GM04503 (cell line): ENCODE measurements at regions not wholly inside any gene's neighbourhood (a gene's known extent, or its start where the extent isn't known, plus 50 kb on each side); places are given as distances from the start of the nearest gene placed in this dataset.
A peak's percentile ranks its signal among the peaks of the same experiment; 100 is the strongest.

ENCODE experiments used
- DNase-seq: peaks from one replicate; pipeline ENCODE4 v3.0.0-alpha.2; 2012; ENCODE audit warnings: low read depth

- DNase-seq, result no peak
Observed at GRCh38 chr1:168964478-168964877, 142.0 kb upstream of the ATP1B1 start.

DNA sequence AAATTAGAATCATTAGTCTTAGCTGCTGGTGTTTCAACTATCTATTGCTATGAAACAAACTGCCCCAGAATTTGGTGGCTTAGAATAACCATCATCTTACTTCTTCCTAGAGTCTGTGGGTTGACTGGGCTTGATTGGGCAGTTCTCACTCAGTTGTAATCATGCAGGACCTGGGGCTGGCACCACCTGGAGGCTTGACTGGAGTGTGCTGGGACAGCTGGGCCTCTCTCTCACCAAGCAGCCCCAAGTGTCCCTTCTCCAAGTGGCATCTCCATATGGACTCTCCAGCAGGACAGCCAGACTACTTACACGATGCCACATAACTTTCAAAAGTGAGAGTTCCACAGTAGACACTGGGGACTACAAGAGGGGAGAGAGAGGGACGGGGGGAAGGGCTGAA lies 140.3 kb upstream of the ATP1B1 start:
- no peak for DNase-seq

DNA sequence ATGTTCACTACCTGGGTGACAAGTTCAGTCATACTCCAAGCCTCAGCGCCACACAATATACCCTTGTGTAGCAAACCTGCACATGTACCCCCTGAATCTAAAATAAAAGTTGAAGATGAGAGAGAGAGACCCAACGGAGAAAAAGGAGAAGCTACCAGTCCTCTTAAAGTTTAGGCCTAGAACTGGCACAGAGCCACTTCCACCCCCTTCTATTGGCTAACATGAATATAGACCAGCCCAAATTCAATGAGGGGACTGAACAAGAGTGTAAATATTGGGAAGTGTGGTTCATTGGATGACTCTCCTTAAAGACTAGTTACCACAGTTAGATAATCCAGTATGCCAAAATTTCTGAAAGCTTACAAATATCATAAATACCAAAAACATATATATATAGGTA lies 139.9 kb upstream of the ATP1B1 start:
- no peak for DNase-seq

DNA sequence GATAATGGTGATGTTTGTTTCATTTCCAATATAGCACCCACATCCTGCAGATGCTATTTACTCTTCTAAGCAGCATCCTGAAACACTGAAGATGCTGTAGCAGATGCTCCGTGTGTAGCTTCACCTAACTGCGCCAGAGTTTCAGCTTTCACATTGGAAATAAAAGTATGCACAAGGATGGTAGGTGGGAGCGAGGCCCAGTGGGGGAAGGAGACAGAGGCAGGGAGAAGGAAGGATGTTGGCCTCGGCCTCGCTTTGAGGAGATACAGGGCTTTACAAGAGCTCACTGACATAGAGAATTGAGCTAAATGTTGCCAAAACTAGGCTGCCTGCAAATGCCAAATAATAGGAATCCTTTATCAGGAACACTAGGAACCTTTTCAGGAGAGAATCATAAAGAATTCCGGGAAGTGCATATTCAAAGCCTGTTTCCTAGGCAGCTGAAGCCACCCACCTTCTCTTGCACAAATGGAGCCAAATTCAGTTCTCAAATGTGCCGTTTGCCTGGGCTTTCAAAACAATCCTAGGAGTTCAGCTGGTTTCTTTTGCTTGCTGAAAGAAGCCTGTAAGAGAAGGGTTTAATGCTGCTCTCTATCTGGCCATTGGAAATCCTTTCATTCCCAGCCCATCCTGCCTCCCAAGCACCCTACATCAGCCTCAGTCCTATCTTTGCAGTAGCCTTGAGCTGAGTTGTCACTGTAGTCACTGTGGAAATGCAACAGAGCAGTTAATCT lies 135.4 kb upstream of the ATP1B1 start:
- no peak for DNase-seq

DNA sequence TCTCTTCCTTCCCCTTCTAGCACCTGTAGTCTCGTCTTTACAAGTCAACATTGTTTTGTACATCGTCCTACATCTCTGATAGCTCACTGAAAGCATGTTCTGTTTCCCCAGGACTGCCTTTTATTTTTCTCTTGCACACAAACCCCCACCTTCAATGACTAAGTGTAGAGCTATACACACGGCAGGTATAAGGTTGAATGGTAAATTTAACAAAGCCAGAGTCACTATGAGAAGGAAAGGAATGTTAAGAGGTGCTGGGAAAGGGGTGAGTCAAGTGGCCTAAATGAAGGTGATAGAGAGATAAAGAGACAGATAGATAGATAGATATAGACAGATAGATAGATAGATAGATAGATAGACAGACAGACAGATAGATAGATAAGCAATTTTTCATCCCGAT lies 134.3 kb upstream of the ATP1B1 start:
- DNase-seq, result no peak

DNA sequence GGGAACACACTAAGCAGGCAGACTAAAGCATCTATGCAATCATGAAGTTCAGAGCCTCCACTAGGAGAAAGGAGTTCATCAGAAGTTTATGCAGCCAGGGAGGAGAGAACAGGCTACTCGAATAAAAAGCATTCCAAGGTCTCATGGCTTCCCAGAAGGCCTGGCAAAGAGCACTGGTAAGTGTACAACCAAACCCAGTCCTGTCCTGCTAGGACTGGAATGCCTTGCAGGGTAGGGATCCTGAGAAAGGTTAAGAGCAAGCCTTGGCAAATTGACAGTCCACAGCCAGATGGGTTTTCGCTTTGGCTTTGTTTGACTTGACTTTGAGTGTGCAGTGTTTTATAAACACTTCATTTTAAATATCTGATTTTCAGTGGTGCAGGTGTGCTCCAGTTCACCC lies 133.6 kb upstream of the ATP1B1 start:
- DNase-seq, result no peak

DNA sequence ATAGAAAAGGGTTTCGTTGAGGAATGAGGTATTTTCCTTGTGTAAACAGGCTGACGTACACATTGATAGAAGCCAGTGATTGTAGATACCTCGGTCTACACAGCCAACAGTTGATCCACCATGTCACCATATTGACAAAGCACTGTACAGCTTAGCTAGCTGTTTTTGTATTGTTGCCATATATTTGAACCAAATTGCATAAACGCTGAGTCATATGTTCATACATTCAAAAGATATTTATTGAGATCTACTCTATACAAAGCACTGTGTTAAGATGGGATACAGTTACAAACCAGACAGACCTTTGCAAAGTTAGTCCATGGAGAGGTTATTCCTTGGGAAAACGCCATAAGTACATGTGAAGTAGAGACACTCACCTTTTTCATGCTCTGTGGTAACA lies 132.4 kb upstream of the ATP1B1 start:
- DNase-seq, result no peak

- DNase-seq, result no peak
Observed at GRCh38 chr1:168974611-168975010, 131.9 kb upstream of the ATP1B1 start.

- no peak for DNase-seq
Observed at GRCh38 chr1:168976267-168976666, 130.2 kb upstream of the ATP1B1 start.

GRCh38 chr1:168977618-168978017 lies 128.9 kb upstream of the ATP1B1 start:
- no peak for DNase-seq

- no peak for DNase-seq
Observed at GRCh38 chr1:168979276-168979675, 127.2 kb upstream of the ATP1B1 start.

DNA sequence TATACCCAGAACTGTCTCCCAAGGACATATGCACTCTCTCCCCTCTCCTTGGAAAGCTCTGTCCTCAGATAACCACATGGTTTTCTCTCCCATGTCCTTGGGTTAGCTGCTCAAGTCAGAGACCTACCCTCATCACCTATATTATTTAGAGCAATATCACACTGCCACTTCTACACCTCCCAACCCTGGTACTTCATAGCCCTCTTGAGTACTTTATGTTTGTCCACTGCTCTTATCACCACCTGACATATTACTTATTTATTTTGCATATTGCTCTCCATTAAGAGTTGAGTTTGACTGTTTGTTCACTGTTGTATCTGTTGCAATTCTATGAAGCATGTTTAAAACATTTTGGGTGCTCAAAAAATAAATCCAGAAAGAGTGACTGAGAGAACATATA lies 126.3 kb upstream of the ATP1B1 start:
- DNase-seq, result no peak

- DNase-seq, result no peak
Observed at GRCh38 chr1:168980656-168981055, 125.8 kb upstream of the ATP1B1 start.

- DNase-seq, result no peak
Observed at GRCh38 chr1:168982778-168983177, 123.7 kb upstream of the ATP1B1 start.

DNA sequence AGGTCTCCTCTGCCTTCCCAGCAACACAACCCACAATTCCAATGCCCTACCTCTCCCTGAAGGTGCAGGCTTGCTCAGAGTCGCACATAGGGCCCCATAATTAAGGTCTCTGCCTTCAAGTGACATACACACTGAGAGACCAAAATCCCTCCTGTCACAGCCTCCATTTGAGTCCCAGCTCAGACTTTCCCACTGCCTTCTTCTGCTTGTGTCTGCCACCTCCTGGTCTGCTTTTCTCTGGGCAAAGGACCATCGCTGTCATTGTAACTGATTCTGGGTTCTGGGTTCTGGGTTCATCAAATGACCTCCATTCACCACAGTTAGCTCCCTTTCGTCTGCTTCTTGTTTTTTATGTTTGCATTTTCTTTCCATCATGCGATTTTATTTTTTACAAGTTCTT lies 119.2 kb upstream of the ATP1B1 start:
- no peak for DNase-seq

- DNase-seq, result no peak
Observed at GRCh38 chr1:168987923-168988322, 118.6 kb upstream of the ATP1B1 start.

DNA sequence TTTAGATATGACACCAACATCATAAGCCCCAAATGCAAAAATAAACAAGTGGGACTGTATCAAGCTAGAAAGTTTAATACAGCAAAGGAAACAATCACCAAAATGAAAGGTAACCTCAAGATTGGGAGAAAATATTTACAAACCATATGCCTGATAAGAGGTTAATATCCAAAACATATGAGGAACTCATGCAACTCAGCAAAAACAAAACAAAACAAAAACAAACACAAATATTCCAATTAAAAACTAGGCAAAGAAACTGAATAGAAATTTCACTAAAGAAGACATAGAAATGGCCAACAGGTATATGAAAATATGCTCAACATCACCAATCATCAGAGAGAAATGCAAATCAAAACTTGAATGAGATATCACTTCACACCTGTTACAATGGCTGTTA lies 116.5 kb upstream of the ATP1B1 start:
- no peak for DNase-seq

GRCh38 chr1:168991667-168992475 lies 114.6 kb upstream of the ATP1B1 start:
- no peak for DNase-seq

DNA sequence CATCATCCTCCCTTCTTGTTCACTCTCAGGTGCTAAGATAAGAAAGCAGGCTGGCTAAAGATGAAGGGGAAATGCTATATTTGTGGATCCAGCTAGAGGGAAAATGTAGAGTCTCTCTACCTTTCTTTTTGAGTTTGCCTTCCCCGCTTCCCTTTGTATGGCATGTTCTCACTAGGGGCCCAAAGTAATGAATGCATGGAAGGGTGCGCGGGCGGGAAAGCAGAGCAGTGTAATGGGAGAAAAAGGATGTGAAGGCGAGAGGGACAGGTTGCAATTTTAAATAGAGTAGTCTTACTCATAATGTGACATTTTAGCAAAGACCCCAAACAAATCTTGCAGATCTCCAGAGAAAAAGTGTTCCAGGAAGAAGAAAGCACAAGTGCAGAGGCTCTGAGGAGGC lies 105.1 kb upstream of the ATP1B1 start:
- no peak for DNase-seq

GRCh38 chr1:169003864-169004516 lies 102.5 kb upstream of the ATP1B1 start:
- DNase-seq, result peak; percentile 38

- no peak for DNase-seq
Observed at GRCh38 chr1:169005776-169006175, 100.7 kb upstream of the ATP1B1 start.

- DNase-seq, result no peak
Observed at GRCh38 chr1:169009666-169010065, 96.8 kb upstream of the ATP1B1 start.

DNA sequence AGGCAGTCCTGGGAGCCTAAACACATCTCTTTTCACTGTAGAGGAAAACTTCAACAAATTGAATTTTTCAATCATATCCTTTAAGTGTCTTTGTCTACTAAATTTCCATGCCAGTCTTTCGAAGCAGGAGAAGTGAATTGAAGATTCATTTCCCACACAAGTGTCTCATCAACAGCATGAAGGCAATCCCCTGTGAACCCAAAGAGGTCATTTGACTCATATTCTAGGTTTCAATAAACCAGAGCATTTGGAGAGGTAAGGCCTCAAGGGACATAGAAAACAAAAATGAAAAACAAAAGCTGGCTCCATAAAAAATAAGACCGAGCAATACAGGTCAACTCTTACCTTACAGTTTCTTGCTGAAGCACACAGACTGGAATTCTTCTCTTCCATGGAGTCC lies 94.1 kb upstream of the ATP1B1 start:
- no peak for DNase-seq
